GM23248 (cell line): ENCODE measurements at regions not wholly inside any gene's neighbourhood (a gene's known extent, or its start where the extent isn't known, plus 50 kb on each side); places are given as distances from the start of the nearest gene placed in this dataset.

Experiments
- DNase-seq: peaks from one replicate; pipeline ENCODE4 v3.0.0-alpha.2; 2015
- H2AFZ ChIP-seq: fragments of 200-600 bp; sonication (generic); 2 replicates; pipeline ENCODE4 v1.6.1; 2016; ENCODE audit warnings: antibody characterized with exemption
- H3F3A ChIP-seq: fragments of 200-600 bp; sonication (generic); 2 replicates; pipeline ENCODE4 v1.6.1; 2016; ENCODE audit warnings: mild to moderate bottlenecking, antibody characterized with exemption, mixed run types; ENCODE audit not compliant: insufficient read depth
- H3K27ac ChIP-seq: fragments of 200-600 bp; sonication (generic); 2 replicates; pipeline ENCODE4 v1.5.1; 2016; ENCODE audit warnings: mild to moderate bottlenecking
- H3K27me3 ChIP-seq: fragments of 200-600 bp; sonication (generic); replicated peaks from 2 replicates; pipeline ENCODE4 v1.6.1; 2016; ENCODE audit warnings: mild to moderate bottlenecking; ENCODE audit not compliant: insufficient read depth
- H3K36me3 ChIP-seq: fragments of 200-600 bp; sonication (generic); 2 replicates; pipeline ENCODE4 v1.6.1; 2016; ENCODE audit warnings: low read depth, mild to moderate bottlenecking
- H3K4me1 ChIP-seq: fragments of 200-600 bp; sonication (generic); 2 replicates; pipeline ENCODE4 v1.6.1; 2016; ENCODE audit warnings: mild to moderate bottlenecking; ENCODE audit not compliant: insufficient read depth
- H3K4me2 ChIP-seq: fragments of 200-600 bp; sonication (generic); one replicate; pipeline ENCODE4 v1.6.1; 2016; ENCODE audit warnings: mild to moderate bottlenecking; ENCODE audit not compliant: unreplicated experiment
- H3K4me3 ChIP-seq: fragments of 200-600 bp; sonication (generic); 2 replicates; pipeline ENCODE4 v1.5.1; 2016; ENCODE audit warnings: mild to moderate bottlenecking
- H3K79me2 ChIP-seq: fragments of 200-600 bp; sonication (generic); 2 replicates; pipeline ENCODE4 v1.6.1; 2016; ENCODE audit warnings: mild to moderate bottlenecking; ENCODE audit not compliant: insufficient read depth
- H3K9ac ChIP-seq: fragments of 200-600 bp; sonication (generic); 2 replicates; pipeline ENCODE4 v1.6.1; 2016; ENCODE audit warnings: mild to moderate bottlenecking
- H3K9me2 ChIP-seq: fragments of 200-600 bp; sonication (generic); 2 replicates; pipeline ENCODE4 v1.6.1; 2016; ENCODE audit warnings: mixed run types, mild to moderate bottlenecking, moderate library complexity; ENCODE audit not compliant: insufficient read depth
- H3K9me3 ChIP-seq: fragments of 200-600 bp; sonication (generic); one replicate; pipeline ENCODE4 v1.6.1; 2017; ENCODE audit warnings: low read depth
- H4K20me1 ChIP-seq: fragments of 200-600 bp; sonication (generic); 2 replicates; pipeline ENCODE4 v1.6.0; 2016; ENCODE audit not compliant: insufficient read depth
- EZH2 ChIP-seq: fragments of 200-600 bp; sonication (generic); IDR thresholded peaks from 2 replicates; pipeline ENCODE4 v1.6.1; 2018; ENCODE audit warnings: antibody characterized with exemption, mild to moderate bottlenecking; ENCODE audit not compliant: insufficient read depth, poor library complexity, severe bottlenecking
- EZH2phosphoT487 ChIP-seq: fragments of 200-600 bp; sonication (generic); IDR thresholded peaks from 2 replicates; pipeline ENCODE4 v1.6.1; 2018; ENCODE audit warnings: antibody characterized with exemption, moderate library complexity, mild to moderate bottlenecking, low read depth; ENCODE audit not compliant: insufficient read depth
- WGBS, 2 experiments: methylation state at CpG; one replicate each; pipeline ENCODE4 v1.1.6; 2015 to 2017; ENCODE audit warnings: low lambda C conversion rate in 2 of 2, low coverage in 1 of 2; ENCODE audit errors: missing lambda C conversion rate in 2 of 2; 5-methylcytosine and 5-hydroxymethylcytosine counted together
- in situ Hi-C: fragments of 300-500 bp; cut with MboI; formaldehyde crosslinking; loops from 2 replicates; pipeline ENCODE4 v1.15.0; 2020

DNA sequence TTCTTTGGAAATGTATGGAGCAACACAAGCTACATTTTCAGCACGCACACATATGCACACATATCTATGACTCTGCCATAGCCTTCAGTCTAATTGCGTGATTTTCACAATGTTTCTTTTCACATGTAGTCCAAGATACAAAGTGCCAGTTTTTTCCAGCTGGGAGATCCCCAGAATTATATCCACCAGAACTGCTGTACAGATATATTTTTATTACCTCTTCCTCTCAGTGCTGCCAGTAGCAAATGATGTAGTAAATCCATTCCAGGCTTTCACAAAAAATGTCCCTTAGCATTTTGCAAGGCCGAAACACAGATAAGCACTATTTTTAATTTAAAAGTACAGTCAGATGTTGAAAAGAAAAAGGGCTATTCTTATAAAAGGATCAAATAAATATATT is 719.8 kb upstream of the SEMA6D start:
- no peak overlapping the region for H2AFZ ChIP-seq
- H3K27me3 ChIP-seq: no peaks in the 10 kb centered on the region
- 22 to 30% methylated on average over 3 of the region's 3 CpGs for whole genome bisulfite sequencing, 2 experiments
- in situ Hi-C loops: no loop called here
- no peaks in the 10 kb centered on the region for H3K36me3 ChIP-seq
- no peak for TF ChIP-seq EZH2
- TF ChIP-seq EZH2phosphoT487: no peak
- H3K79me2 ChIP-seq: no peaks in the 10 kb centered on the region
- no peaks in the 10 kb centered on the region for H3K9me3 ChIP-seq
- H3K4me1 ChIP-seq: no peaks in the 10 kb centered on the region
- H3K4me3 ChIP-seq: no peak overlapping the region
- no peaks in the 10 kb centered on the region for H3K9me2 ChIP-seq
- H3K4me2 ChIP-seq: no peak overlapping the region
- no peaks in the 10 kb centered on the region for H4K20me1 ChIP-seq
- DNase-seq: no peak
- H3K27ac ChIP-seq: no peak overlapping the region
- H3F3A ChIP-seq: no peaks in the 10 kb centered on the region
- H3K9ac ChIP-seq: no peak overlapping the region

DNA sequence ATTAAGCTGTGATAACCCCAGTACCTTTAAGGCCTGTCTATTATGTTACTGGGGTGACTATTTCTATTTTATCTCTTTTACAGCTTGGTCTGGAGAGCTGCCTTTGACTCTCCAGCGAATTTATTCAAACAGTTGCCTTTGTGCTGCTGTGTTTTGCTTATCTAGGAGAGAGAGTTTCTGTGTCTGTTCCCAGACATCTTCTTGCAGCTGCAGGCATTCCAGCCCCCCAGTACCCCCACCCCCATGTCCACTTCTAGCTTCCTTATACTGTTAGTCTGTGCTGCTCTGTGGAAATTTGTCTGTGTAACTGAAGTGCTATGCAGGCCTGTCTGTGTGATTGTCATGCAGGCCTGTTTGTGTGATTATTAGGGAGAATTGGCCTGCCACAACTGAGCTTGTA is 713.7 kb upstream of the SEMA6D start:
- H3K9me3 ChIP-seq: no peaks in the 10 kb centered on the region
- in situ Hi-C loops: no loop called here
- no peaks in the 10 kb centered on the region for H4K20me1 ChIP-seq
- H3K27me3 ChIP-seq: no peaks in the 10 kb centered on the region
- H3K4me3 ChIP-seq: no peak overlapping the region
- H3K9ac ChIP-seq: no peak overlapping the region
- 9 to 23% methylated on average over 1 of the region's 1 CpG for WGBS, 2 experiments
- no peak for DNase-seq
- H3F3A ChIP-seq: no peaks in the 10 kb centered on the region
- H3K9me2 ChIP-seq: no peaks in the 10 kb centered on the region
- no peak overlapping the region for H2AFZ ChIP-seq
- no peak overlapping the region for H3K4me2 ChIP-seq
- no peaks in the 10 kb centered on the region for H3K79me2 ChIP-seq
- H3K27ac ChIP-seq: no peak overlapping the region
- no peaks in the 10 kb centered on the region for H3K4me1 ChIP-seq
- TF ChIP-seq EZH2 (no peak), EZH2phosphoT487 (no peak)
- no peaks in the 10 kb centered on the region for H3K36me3 ChIP-seq

DNA sequence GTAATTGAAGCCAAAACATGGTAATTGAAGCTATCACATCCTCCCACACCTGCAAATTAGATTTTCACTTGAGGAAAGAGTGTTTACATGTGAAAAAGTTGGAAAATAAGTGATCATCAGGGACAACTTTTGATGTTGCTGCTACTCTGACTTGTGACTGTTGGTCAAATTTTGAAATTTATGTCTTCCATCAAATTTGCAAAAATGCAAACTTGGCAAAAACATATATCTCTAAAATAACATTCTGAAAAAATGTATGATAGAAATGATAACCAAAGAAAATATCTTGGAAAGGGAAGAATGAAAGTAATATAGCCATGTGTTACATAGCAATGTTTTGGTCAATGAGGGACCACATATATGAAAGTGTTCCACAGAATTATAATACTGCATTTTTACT is 703.9 kb upstream of the SEMA6D start:
- Histone ChIP-seq H3K4me1 (no peaks in the 10 kb centered on the region), H3K9me3 (no peaks in the 10 kb centered on the region)
- in situ Hi-C loops: no loop called here

DNA sequence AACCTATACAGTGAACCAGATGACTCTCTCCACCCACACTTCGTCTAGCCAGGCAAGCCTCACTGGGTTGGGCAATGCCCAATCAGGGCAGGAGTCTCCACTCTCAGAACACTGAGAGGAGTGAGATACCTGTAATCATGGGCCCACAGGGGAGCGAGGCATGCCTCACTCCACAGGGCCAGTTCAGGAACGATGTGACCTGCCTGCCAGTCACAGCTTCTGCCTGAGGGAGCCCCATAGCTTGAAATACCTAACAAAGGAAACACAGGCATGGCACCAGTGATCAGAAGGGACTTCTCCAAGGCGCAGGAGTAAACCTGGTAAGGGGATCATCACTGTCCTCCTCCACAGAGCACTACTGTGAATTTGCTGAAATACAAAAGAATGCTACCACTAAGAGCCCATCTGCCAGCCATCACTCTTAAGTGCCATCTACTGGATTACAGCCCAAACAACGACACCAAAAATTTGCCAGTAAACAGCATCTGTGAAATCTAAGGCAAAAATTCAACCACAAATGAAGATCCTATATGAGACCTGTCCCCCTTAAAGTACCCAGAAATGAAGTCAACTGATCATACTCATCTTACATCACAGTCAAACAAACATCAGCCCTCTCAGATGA is 689.9 kb upstream of the SEMA6D start:
- TF ChIP-seq EZH2phosphoT487 (no peak), EZH2 (no peak)
- WGBS, 2 experiments: 17% methylated on average over 5 of the region's 5 CpGs
- Histone ChIP-seq H3K9ac (no peak overlapping the region), H3K79me2 (no peaks in the 10 kb centered on the region), H4K20me1 (no peaks in the 10 kb centered on the region), H3K4me2 (no peak overlapping the region), H3K27ac (no peak overlapping the region), H3K9me2 (no peaks in the 10 kb centered on the region), H3K4me3 (no peak overlapping the region), H3K27me3 (no peaks in the 10 kb centered on the region), H3K4me1 (no peaks in the 10 kb centered on the region), H3F3A (no peaks in the 10 kb centered on the region), H3K36me3 (no peaks in the 10 kb centered on the region), H3K9me3 (peaks cover 4% of the 10 kb centered on the region), H2AFZ (no peak overlapping the region)
- in situ Hi-C loops: no loop called here
- no peak for DNase-seq

More for the DNA sequence above, 703.9 kb upstream of the SEMA6D start:
- Histone ChIP-seq H3F3A (no peaks in the 10 kb centered on the region), H3K4me3 (no peak overlapping the region), H3K79me2 (no peaks in the 10 kb centered on the region), H3K9ac (no peak overlapping the region), H3K27ac (no peak overlapping the region), H3K4me2 (no peak overlapping the region), H4K20me1 (no peaks in the 10 kb centered on the region), H3K36me3 (no peaks in the 10 kb centered on the region), H2AFZ (no peak overlapping the region), H3K9me2 (no peaks in the 10 kb centered on the region), H3K27me3 (no peaks in the 10 kb centered on the region)
- no peak for DNase-seq
- TF ChIP-seq EZH2 (no peak), EZH2phosphoT487 (no peak)
